ENCODE measurements at regions not wholly inside any gene's neighbourhood (a gene's known extent, or its start where the extent isn't known, plus 50 kb on each side); places are given as distances from the start of the nearest gene placed in this dataset.

DNA sequence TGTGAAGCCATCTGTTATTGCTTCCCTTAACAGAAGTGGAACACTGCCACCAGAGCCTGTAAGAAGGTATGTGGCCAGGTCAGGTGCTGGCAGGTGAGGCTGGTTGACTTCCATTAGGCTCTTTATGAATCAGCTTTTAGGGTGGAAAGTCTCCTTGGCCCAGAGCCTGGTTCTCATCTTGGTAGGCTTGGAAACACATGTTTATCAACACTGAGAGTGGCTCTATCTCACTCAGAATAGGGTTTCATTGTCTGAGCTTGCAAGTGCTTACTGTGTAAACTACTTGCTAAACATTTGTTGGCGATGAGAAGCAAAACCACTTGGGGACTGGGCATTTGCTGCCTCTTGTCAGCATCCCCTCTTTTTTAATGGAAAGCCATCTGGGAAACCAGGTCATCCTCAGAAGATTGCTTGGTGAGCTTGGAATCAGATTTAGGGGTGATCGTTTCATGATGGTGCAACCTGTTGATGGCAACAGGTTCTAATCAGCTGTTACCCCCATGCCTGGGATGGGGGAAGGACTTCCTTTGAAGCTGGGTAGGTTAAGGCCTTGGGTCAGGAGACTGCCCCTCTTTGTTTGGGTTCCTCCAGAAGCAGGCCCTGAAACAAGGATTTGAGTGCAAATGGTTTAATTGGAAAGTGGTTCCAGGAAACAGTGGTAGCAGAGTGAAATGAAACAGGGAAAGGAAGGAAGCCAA lies 75.0 kb upstream of the AMPD3 start:
- Histone ChIP-seq H3K79me2 (ENCODE audit: insufficient read depth, low read length) (no peaks in the 10 kb centered on the region), H4K91ac (ENCODE audit: insufficient read length, low read depth, low read length) (no peak overlapping the region), H3K27ac (ENCODE audit: insufficient read length, low read depth, low read length) (no peak overlapping the region), H2AK5ac (ENCODE audit: insufficient read length, low read length) (no peak overlapping the region), H3K9ac (ENCODE audit: extremely low read depth, insufficient read length, low read length) (no peak overlapping the region), H4K20me1 (ENCODE audit: control insufficient read depth, insufficient read depth, insufficient read length) (no peaks in the 10 kb centered on the region), H3K79me1 (ENCODE audit: insufficient read depth, low read depth, low read length, poor library complexity, severe bottlenecking) (no peaks in the 10 kb centered on the region), H3K4ac (ENCODE audit: low read depth, low read length) (no peak overlapping the region), H3K14ac (ENCODE audit: insufficient read depth, low read length) (no peak overlapping the region), H2BK120ac (ENCODE audit: low read depth, low read length, poor library complexity, severe bottlenecking) (no peak overlapping the region), H3K27me3 (ENCODE audit: insufficient read depth, low read length) (no peaks in the 10 kb centered on the region), H2BK5ac (ENCODE audit: insufficient read length, low read length) (no peak overlapping the region), H3K9me3 (ENCODE audit: control insufficient read depth, low read depth, low read length) (no peaks in the 10 kb centered on the region), H3K4me2 (ENCODE audit: insufficient read depth, insufficient read length, low read length) (no peak overlapping the region), H4K8ac (replicated peaks; ENCODE audit: insufficient read length, low read depth, low read length) (no peak overlapping the region), H3K4me1 (ENCODE audit: insufficient read depth, low read length) (no peaks in the 10 kb centered on the region; the same call in 1 of the 2 replicates), H3K18ac (ENCODE audit: insufficient read length, low read depth, low read length) (no peak overlapping the region), H4K5ac (ENCODE audit: insufficient read length, low read depth, low read length) (no peak overlapping the region), H3K23me2 (ENCODE audit: insufficient read length, low read depth, low read length, poor library complexity, severe bottlenecking) (no peaks in the 10 kb centered on the region), H2AFZ (ENCODE audit: low read length) (no peak overlapping the region), H3K23ac (ENCODE audit: insufficient read length, low read depth, low read length) (no peak overlapping the region), H3K56ac (ENCODE audit: insufficient read length, low read depth, low read length) (no peak overlapping the region), H3T11ph (ENCODE audit: low read length) (no peak overlapping the region), H2BK12ac (ENCODE audit: insufficient read length, low read depth, low read length) (no peak overlapping the region), H2BK15ac (ENCODE audit: low read depth, low read length) (no peak overlapping the region), H2BK20ac (ENCODE audit: low read depth, low read length, poor library complexity, severe bottlenecking) (no peak overlapping the region)
- Mint-ChIP-seq H3K4me3 (no peak overlapping the region), H3K27me3 (ENCODE audit: low read depth) (no peaks in the 10 kb centered on the region), H3K36me3 (ENCODE audit: insufficient read depth in 1 of 3, low read depth in 3 of 3) (peaks cover 0 to 2% (median 0%) of the 10 kb centered on the region in 3 experiments; a peak in 1 of 7 replicates), H3K27ac (no peak overlapping the region), H3K4me1 (no peaks in the 10 kb centered on the region), H3K9me3 (peaks cover 0 to 3% of the 10 kb centered on the region in 2 experiments; a peak in 2 of 5 replicates)
- DNase-seq, result no peak
- TF ChIP-seq, protein P1, sequence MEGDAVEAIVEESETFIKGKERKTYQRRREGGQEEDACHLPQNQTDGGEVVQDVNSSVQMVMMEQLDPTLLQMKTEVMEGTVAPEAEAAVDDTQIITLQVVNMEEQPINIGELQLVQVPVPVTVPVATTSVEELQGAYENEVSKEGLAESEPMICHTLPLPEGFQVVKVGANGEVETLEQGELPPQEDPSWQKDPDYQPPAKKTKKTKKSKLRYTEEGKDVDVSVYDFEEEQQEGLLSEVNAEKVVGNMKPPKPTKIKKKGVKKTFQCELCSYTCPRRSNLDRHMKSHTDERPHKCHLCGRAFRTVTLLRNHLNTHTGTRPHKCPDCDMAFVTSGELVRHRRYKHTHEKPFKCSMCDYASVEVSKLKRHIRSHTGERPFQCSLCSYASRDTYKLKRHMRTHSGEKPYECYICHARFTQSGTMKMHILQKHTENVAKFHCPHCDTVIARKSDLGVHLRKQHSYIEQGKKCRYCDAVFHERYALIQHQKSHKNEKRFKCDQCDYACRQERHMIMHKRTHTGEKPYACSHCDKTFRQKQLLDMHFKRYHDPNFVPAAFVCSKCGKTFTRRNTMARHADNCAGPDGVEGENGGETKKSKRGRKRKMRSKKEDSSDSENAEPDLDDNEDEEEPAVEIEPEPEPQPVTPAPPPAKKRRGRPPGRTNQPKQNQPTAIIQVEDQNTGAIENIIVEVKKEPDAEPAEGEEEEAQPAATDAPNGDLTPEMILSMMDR (conservative IDR thresholded peaks at IDR 0.05), result no peak
- no CpG with 5 or more reads among the region's 2 CpGs for WGBS (ENCODE audit: extremely low coverage, insufficient read length, low lambda C conversion rate)

Measured in H9 (cell line).